GM19238 (cell line): ENCODE measurements at regions not wholly inside any gene's neighbourhood (a gene's known extent, or its start where the extent isn't known, plus 50 kb on each side); places are given as distances from the start of the nearest gene placed in this dataset.

Source experiments
- DNase-seq: peaks from one replicate; pipeline ENCODE4 v3.0.0; 2011; ENCODE audit warnings: low spot score; ENCODE audit not compliant: insufficient read length

GRCh38 chr14:79967001-79967400, 244.3 kb downstream of the DIO2 start:
- no peak for DNase-seq

- DNase-seq, result no peak
Measured at GRCh38 chr14:79965896-79966295, 245.4 kb downstream of the DIO2 start.

DNA sequence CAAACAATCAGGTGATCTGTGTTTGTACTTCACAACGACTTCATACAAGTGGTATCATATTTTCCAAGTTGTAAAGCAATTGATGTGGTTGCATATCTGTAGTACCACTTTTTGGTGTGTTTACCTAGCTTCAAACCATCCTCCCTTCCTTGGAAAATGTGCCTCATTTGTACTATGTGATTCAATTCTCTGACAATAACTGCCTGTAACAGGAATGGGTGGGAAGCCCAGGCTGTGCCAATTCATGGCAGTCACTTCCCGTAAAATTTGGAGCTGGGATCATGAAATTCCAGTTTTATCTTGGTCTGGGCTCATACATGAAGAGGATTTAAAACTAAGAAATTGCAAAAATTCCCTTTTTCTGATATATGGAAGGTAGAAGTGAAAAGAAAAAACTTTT, 250.1 kb downstream of the DIO2 start:
- no peak for DNase-seq

- DNase-seq, result no peak
Measured at GRCh38 chr14:79960288-79960687, 251.0 kb downstream of the DIO2 start.

- no peak for DNase-seq
Measured at GRCh38 chr14:79951572-79951971, 259.7 kb downstream of the DIO2 start.

DNA sequence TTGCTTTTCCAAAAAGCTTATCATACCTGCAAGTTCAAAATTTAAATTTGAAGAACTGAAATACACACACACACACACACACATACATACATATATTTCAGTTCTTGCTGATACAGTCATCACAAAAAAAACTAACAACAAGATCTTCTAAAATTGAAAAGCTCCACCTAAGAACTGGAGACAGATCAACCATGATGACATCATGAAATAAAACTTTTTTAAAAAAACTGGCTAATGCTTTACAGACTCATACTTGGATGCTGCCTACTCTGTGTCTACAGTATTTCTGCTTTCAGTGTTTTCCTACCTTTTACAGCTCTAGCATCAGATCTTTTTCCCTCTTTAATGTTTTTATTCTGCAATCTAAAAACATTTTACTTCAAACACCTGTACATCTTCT, 261.4 kb downstream of the DIO2 start:
- DNase-seq, result no peak

GRCh38 chr14:79947440-79948054, 263.8 kb downstream of the DIO2 start:
- no peak for DNase-seq

DNA sequence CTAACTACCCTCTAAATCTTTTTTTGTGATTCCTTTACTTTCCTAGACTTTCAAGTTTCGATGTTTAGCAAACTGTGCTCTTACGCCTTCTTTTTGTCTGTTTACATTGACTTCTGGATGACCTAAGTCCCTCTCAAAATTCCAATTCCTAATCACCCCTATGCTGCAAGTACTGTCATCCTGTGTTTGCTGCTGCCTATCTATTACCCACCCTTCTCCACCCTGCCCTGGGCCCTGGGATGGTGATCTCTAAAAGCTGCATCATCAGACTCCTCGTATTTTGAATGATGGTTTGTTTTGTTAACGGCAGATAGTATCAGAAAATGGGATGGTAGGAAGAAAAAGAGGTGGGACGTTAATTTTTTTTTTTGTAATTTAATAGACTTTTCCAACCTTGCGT, 272.1 kb downstream of the DIO2 start:
- no peak for DNase-seq

DNA sequence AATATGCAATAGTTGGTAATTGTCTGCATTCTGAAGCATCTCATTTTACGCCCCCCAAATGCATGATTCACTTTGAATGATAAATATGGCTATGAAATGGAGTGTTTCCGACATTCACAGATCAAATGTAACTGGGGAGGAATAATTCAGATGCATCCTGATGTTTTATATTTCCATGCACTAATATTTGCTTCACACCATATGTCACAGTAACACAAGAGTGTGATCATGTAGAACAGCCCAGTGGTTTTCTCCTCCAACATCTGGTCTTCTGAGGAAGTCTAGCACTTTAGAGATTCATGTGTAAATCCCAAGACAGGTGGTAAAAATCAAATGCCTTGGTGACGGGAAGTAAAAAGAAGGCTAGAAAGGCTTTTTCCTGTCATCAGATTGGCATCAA, 273.1 kb downstream of the DIO2 start:
- DNase-seq, result no peak

- no peak for DNase-seq
Measured at GRCh38 chr14:79937433-79937832, 273.9 kb downstream of the DIO2 start.

DNA sequence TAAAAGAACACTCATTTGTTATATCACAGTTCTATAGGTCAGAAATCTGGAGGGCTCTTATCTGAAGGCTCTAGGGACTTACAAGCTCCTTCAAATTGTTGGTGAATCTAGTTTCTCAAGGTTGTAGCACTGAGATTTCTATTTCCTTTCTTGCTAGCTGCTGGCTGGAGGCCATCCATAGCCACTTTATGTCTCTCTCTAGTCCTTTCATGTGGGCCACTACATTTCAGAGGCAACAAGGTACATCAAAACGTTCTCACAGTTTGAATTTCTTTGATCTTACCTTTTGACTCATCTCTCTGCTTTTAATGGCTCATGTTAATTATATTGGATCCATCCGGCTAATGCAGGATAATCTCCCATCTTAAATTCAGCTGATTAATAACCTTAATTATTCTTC, 286.8 kb downstream of the DIO2 start:
- no peak for DNase-seq

DNA sequence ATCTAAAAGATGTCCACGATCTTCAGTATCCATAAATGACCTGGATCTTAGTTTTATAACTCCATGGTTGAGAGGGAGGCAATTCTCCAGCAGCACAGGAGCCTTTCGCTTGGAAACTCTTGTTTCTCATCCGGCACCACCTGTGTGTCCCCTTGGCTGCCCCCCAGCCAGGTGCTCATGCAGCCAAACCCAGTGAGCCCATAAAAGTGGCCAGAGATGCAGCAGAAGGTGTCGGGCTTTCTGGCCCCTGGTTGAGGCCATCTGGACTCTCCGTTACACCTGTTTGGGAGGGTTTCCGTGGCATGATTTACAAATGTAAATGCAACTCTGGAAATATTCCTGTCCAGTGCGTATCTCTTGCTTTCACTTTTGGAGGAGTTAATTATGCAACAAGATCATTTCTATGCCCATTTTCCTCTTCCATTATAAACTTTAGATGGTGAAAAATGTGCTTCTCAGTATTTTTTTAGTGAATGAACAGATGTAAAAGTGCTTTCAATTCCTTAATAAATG, 291.1 kb downstream of the DIO2 start:
- DNase-seq, result no peak
